Hematopoietic multipotent progenitor cell treated with erythropoietin and hydrocortisone succinate and interleukin-3 and kit ligand, for 8 days (in vitro differentiated cells): ENCODE measurements at regions not wholly inside any gene's neighbourhood (a gene's known extent, or its start where the extent isn't known, plus 50 kb on each side); places are given as distances from the start of the nearest gene placed in this dataset.
"Not testable (repeated sequence)": the region's sequence is repeated elsewhere in the genome, so short reads cannot be mapped to it uniquely, and the experiment has no call there.

Experiments used
- DNase-seq: peaks from one replicate; pipeline ENCODE4 v3.0.0-alpha.2; 2015

DNA sequence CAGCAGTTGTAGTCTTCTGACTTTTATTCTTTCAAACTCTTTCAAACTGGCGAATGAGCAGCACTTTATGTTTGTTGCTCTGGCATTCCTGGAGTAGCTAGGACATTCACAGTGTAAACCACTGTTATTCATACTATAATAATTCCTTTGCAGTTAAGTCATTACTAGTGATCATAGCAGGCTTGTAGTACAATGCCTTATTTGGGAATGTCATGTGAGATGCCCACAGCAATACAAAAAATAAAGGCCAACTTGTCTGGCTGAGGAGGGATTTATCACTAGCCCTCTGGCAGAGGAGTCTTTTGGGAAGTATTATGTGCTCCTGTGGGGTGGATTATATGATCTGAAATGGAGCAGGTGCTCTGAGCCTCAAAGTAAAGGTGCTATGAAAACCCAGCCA lies 197.2 kb downstream of the VGLL3 start:
- DNase-seq: no peak

DNA sequence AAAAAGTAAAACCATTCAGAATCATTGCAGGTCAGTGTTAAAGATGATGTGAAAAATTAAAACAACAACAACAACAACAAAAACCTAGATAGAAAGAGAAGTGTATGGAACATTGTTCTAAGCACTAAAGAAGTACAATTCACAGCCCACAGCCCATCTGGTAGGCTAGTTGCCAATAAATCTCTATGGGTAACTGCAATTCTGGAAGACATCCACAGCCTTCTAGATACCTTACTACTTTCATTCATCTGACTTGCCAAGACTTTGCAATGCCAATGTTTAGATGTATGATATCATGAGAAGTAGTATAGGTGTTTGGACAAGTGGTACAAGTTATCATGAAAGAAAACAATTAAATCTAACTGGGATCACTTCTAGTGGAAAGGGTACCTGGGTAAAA lies 198.6 kb downstream of the VGLL3 start:
- DNase-seq: no peak

GRCh38 chr3:86790884-86791549 lies 199.9 kb downstream of the VGLL3 start:
- DNase-seq: no peak

DNA sequence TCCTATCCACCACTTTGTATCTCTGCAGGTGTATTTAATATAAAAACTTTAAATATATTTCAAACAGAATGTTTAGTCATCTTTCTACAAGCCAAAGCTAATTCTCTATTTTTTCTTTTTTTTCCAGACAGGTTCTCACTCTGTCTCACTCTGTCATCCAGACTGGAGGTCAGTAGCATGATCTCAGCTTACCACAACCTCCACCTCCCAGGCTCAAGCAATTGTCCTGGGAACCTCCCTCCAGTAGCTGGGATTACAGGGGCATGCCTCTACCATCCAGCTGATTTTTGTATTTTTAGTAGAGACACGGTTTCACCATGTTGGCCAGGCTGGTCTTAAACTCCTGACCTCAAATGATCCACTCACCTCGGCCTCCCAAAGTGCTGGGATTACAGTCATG lies 202.6 kb downstream of the VGLL3 start:
- DNase-seq: no peak

DNA sequence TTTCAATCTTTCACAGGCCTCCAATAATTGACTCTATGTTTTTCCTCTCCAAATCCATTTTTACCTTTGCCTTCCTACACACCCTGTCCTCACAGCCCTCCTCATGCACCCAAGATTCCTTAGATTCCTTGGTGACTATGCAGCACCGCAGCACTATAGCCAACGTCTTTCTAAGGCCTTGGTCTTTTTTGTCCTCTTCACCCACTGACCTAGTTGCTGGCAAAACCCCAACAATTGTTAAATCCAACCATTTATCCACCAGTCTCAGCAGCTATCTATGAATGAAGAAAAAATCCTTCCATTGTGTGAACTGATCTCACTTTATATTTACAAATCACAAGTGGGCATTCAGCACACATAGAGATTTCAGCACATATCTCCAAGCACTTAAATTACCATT lies 203.9 kb downstream of the VGLL3 start:
- no peak for DNase-seq

DNA sequence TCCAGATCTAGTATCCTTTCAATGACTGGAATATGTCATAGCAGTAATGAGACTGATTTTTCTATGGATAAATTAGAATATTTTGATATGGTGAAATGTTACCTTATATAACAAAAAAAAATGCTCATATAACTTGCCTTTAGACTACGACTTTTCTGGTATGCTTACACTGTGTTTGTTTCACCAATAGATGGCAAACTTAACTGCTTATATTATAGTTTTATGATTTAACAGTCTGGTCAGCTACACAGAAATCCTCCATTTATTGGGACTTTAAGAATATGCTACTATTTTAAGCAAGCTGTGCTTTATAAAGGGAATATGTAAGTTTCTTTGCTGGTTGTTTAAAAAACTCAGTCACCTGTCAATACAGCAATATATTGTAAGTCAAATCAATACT lies 205.6 kb downstream of the VGLL3 start:
- DNase-seq: no peak

- no peak for DNase-seq
Measured at GRCh38 chr3:86782866-86783265, 208.1 kb downstream of the VGLL3 start.

- DNase-seq: no peak
Measured at GRCh38 chr3:86782286-86782685, 208.7 kb downstream of the VGLL3 start.

GRCh38 chr3:86774082-86774691 lies 216.8 kb downstream of the VGLL3 start:
- DNase-seq: peak; percentile 39

- DNase-seq: no peak
Measured at GRCh38 chr3:86772699-86773098, 218.2 kb downstream of the VGLL3 start.

GRCh38 chr3:86771741-86772512 lies 219.0 kb downstream of the VGLL3 start:
- no peak for DNase-seq

GRCh38 chr3:86766331-86766730 lies 224.6 kb downstream of the VGLL3 start:
- DNase-seq: no peak

DNA sequence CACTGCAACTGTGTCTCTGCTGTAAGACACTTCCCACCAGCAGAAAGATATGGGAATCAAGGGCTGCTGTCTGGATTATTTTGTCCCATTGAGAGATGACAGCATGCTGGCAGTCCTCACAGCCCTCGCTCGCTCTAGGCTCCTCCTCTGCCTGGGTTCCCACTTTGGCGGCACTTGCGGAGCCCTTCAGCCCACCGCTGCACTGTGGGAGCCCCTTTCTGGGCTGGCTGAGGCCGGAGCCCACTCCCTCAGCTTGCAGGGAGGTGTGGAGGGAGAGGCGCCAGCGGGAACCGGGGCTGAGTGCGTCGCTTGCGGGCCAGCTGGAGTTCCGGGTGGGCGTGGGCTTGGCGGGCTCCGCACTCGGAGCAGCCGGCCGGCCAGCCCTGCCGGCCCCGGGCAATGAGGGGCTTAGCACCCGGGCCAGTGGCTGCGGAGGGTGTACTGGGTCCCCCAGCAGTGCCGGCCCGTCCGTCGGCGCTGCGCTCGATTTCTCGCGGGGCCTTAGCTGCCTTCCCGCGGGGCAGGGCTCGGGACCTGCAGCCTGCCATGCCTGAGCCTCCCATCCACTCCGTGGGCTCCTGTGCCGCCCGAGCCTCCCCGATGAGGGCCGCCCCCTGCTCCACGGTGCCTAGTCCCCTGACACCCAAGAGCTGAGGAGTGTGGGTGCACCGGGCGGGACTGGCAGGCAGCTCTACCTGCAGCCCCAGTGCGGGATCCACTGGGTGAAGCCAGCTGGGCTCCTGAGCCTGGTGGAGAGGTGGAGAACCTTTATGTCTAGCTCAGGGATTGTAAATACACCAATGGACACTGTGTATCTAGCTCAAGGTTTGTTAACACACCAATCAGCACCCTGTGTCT lies 233.4 kb downstream of the VGLL3 start:
- not testable (repeated sequence) for DNase-seq

- no peak for DNase-seq
Measured at GRCh38 chr3:86748015-86748414, 242.9 kb downstream of the VGLL3 start.

DNA sequence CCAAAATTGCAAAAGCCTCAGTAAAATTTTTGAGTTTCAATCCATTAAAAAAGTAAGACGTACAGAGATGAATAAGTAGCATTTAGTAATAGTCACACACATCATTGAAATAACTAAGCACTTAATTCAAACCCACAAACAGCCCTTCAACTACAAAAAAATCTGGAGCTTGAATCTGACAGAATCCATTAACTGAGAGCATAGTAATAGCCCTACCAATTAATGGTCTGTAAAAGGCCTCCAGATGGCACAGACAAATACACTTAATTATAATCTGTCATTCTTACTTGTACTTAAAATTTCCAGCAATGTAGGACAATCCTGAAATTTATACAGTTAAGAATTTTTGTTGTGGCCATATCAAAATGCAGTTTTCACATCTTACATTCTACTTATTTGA lies 246.9 kb downstream of the VGLL3 start:
- no peak for DNase-seq

DNA sequence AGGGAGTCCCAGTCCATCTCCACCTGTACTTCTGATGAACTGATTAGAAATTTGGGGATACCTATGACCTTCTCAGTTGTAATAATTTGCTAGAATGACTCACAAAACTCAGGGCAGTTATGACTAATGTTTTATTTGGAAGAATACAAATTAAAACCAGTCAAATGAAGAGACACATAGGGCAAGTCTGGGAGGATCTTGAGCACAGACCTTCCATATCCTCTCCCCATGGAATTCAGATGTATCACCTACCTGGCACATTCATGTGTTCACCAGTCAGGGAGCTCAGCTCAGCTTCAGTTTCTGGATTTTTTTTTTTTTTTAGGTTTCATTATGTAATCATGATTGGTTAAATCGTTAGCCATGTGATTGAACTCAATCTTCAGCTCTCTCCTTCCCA lies 247.7 kb downstream of the VGLL3 start:
- DNase-seq: no peak

DNA sequence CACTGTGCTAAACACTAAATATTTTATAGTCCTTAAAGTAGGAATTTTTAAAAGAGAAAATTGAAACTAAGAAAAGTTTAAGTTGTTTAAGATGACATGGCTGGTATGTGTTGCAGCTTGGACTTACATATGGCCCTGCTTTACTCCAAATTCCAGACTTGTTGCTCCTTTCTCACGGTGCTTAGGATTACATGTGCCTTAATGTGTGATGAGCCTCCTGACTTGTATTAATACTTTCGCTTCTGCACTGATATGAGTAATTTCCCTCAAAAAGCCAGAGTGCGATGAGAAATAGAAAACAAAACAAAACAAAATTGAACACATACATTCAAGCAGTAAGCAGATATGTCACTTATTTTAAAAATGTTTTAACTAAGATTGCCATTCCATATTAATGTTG lies 250.2 kb downstream of the VGLL3 start:
- DNase-seq: no peak

GRCh38 chr3:86739244-86739643 lies 251.7 kb downstream of the VGLL3 start:
- no peak for DNase-seq

DNA sequence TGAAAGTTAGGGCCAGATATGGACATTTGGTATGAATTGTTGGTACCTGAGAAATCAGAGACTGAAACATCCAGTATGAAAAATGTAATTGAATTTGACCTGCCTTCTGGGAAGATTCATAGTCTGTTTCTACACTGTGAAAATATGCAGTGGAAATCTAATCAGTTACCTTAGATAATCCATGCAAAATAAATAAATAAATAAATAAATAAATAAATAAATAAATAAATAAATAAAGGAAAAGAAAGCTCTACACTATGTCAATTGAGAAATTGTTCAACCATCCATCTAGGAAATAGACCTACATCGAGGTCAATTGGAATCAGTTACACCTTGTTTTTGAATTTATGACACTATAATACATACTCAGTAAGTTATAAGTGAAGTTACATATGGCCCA lies 252.3 kb downstream of the VGLL3 start:
- no peak for DNase-seq

GRCh38 chr3:86737517-86737916 lies 253.4 kb downstream of the VGLL3 start:
- DNase-seq: no peak

- DNase-seq: no peak
Measured at GRCh38 chr3:86733257-86733656, 257.7 kb downstream of the VGLL3 start.

DNA sequence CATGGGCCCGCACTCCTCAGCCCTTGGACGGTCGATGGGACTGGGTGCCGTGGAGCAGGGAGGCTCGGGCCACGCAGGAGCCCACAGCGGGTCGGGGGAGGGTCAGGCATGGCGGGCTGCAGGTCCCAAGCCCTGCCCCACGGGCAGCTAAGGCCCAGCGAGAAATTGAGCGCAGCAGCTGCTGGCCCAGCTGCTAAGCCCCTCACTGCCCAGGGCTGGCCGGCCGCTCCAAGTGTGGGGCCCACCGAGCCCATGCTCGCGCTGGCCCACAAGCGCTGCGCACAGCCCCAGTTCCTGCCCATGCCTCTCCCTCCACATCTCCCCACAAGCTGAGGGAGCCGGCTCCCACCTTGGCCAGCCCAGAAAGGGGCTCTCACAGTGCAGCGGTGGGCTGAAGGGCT lies 259.4 kb downstream of the VGLL3 start:
- no peak for DNase-seq

- DNase-seq: no peak
Measured at GRCh38 chr3:86723433-86723832, 267.5 kb downstream of the VGLL3 start.
